WI38 (cell line): ENCODE measurements at regions not wholly inside any gene's neighbourhood (a gene's known extent, or its start where the extent isn't known, plus 50 kb on each side); places are given as distances from the start of the nearest gene placed in this dataset.

ENCODE experiments used
- H3K4me3 ChIP-seq: 2 replicates; pipeline ENCODE4 v1.5.1; 2011; ENCODE audit warnings: low read depth, mild to moderate bottlenecking, control low read depth, low read length
- TF ChIP-seq, protein P1 (sequence below): IDR thresholded peaks from 2 replicates; pipeline ENCODE4 v1.5.1; 2012; ENCODE audit warnings: low read depth, mild to moderate bottlenecking, control low read depth, low read length

DNA sequence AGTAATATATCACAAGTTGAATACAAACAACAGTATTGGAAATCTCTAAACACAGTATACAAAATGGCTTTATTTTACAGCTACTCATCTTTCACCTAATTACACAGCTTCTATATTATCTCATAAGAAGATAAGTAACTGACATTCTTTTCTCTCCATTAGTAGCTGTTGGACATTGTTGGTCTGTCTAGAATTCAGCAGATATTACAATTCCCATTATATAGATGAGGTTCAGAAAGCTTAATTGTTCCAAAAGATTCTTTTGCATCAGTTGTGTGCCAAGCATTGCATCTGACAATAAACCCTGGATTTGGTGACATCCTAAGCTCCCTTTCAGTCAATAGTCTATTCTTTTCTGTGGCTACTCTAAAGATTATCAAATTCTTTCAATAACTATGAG lies 187.0 kb downstream of the NTMT2 start:
- no peak overlapping the region for H3K4me3 ChIP-seq
- TF ChIP-seq, protein P1, sequence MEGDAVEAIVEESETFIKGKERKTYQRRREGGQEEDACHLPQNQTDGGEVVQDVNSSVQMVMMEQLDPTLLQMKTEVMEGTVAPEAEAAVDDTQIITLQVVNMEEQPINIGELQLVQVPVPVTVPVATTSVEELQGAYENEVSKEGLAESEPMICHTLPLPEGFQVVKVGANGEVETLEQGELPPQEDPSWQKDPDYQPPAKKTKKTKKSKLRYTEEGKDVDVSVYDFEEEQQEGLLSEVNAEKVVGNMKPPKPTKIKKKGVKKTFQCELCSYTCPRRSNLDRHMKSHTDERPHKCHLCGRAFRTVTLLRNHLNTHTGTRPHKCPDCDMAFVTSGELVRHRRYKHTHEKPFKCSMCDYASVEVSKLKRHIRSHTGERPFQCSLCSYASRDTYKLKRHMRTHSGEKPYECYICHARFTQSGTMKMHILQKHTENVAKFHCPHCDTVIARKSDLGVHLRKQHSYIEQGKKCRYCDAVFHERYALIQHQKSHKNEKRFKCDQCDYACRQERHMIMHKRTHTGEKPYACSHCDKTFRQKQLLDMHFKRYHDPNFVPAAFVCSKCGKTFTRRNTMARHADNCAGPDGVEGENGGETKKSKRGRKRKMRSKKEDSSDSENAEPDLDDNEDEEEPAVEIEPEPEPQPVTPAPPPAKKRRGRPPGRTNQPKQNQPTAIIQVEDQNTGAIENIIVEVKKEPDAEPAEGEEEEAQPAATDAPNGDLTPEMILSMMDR = no peak

DNA sequence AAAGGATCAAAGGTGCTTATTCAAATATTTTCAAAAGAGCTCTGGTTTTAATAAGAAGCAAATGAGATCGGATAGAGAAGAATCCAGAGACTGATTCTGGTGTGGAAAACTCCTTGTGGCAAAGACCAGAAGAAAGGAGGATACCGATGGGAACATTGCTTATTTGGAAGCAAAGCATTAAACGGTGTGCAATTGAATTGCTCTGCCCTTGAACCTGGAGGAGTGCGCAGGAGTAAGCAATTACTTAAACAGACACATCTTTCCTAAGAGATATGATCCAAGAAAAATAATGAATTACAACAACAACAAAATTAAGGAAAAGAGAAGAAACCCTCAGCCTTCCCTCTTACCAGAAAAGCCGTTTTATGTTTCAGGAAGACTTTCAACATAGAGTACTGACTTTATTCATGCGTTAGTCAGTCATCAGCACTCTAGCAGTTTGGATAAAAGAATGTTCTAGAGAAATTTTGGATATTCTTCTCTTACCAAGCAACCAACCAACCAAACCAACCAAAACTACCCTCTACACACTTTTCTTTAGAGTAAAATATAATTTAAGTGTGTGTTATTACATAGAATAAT lies 191.7 kb downstream of the NTMT2 start:
- no peak overlapping the region for H3K4me3 ChIP-seq
- TF ChIP-seq, protein P1 = no peak

DNA sequence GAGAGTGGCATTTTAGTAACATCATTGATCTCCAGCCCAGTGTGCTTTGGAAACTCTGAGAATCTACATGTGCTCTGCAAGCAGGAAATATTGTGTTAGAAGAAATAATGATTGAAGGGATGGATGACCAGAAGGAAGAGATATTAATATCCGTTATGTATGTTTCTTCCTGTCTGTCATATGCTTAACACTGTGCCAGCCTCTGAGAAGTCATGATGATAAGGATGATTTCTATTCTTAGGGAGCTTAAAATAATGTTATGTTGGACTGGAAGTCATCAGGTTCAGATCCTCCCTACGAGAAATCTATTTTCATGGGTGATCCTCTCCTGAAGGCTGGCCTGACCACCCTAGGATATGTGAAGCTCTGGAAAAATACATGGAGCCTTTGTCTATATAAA lies 192.4 kb upstream of the GORAB start:
- no peak overlapping the region for H3K4me3 ChIP-seq
- TF ChIP-seq, protein P1 = no peak

DNA sequence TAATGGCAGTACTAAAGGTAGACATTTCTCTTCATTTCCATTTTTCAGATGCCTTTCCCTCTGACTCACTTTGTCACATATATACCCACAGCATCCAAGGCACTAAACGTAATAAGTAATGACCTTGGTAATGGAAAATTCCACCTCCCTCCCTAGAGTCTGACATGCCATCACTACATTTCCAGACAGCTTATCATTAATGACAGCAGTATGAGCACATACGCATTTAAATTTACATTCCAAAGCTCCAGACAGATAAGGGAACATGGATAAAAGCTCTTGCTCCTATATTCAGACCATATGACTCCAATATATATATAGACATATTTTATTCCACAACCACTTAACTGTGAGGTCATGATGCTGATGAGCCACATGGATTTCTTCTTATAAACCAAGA lies 191.7 kb upstream of the GORAB start:
- TF ChIP-seq, protein P1 = no peak
- H3K4me3 ChIP-seq = no peak overlapping the region

DNA sequence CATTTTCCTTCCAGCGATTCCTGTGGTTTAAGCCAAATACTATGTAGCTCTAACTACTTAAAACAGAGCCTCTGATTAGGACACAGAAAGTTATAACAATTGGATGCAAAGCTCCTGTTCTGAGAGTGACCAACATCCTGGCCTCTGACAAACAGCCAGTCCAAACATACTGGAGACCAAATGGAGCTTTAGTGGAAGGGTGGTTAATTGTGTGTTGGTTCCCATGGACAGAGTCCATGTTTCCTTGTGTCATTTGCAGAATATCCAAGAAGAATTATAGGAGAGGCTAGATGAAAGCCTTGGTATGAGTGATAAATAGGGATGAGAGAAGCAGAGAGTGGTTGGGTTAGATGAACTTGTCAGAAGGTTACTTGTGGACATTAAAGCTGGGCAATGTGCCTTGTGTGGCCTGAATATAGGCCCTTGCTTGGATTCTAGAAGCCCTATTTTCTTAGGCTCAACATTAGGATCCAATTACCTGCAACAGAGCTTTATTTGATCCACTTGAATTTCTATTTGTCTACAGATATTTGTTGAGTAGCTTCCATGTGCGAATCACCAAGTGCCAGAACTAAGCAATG lies 180.5 kb upstream of the GORAB start:
- no peak overlapping the region for H3K4me3 ChIP-seq
- TF ChIP-seq, protein P1 = no peak

DNA sequence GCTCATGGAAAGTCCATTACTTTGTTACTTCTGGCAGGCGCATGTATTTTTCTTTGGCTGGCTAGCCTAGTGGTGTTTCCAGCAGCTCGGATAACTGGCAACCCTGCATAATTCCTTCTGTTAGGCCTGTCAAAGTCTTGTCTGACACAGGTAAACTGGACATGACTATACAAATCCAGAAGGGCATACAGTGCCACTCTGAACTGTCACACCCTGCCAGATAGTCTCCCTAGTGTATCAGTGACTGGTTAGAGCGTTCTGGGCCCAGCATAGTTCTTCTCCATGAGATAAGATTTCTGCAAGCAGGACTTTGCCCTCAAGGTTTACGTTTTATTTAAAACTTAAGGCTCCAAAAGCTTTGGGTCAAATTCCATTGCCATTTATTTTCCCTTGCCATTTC lies 177.7 kb upstream of the GORAB start:
- TF ChIP-seq, protein P1 = no peak

DNA sequence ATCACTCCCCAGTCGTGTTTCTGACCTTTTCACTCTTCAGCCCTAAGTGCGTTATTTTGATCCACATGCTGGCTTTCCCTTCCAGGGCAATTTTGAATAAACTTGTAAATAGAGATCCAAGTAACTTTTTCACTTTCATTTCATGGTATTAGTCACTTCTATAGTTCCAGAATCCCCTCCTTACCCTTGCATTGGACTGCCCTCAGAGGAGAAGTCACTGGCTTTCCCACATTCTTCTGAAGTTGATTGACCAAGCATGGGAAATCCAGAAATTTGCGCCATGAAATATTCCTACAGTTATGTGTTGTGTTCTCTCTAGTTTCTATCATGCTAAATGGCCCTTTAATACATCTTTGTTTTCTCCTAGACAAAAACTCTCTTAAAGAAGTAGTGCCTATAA lies 177.3 kb upstream of the GORAB start:
- TF ChIP-seq, protein P1 = no peak
- H3K4me3 ChIP-seq = no peak overlapping the region

More for the DNA sequence above, 177.7 kb upstream of the GORAB start:
- H3K4me3 ChIP-seq = no peak overlapping the region
